HepG2 (cell line): ENCODE measurements at regions not wholly inside any gene's neighbourhood (a gene's known extent, or its start where the extent isn't known, plus 50 kb on each side); places are given as distances from the start of the nearest gene placed in this dataset.

Experiments used
- ATAC-seq: fragments of 200-7000 bp; cut with Tn5 transposase; 3 replicates; pipeline ENCODE4 v1.9.1; 2020; ENCODE audit warnings: mild to moderate bottlenecking, moderate library complexity
- BruUV-seq: library from RNA; stranded (reverse); fragments of 400-500 nt; replicated peaks from 2 replicates; lab custom pipeline; 2021; lab: Mats Ljungman, UMichigan
- CTCF ChIA-PET: fragments of 300-600 bp; formaldehyde crosslinking; extraction: SDS; loops from one replicate; lab custom pipeline; 2021; ENCODE audit warnings: low total read pairs, inconsistent platforms, low intra/inter-chr PET ratio; lab: Yijun Ruan, JAX
- POLR2A ChIA-PET: fragments of 350-600 bp; sonication (Branson Sonifier 250); formaldehyde crosslinking; loops from one replicate; lab custom pipeline; 2020; ENCODE audit warnings: antibody characterized with exemption, inconsistent platforms; lab: Yijun Ruan, JAX
- DNase-seq: peaks from one replicate; pipeline ENCODE4 v3.0.0-alpha.2; 2015; ENCODE audit warnings: low spot score
- FAIRE-seq: peaks from 3 replicates; lab custom pipeline; 2011; peaks lifted over from hg19 to GRCh38; lab: Jason Lieb, UNC
- H2AFZ ChIP-seq: one replicate; pipeline ENCODE4 v1.6.1; 2011; ENCODE audit warnings: low read length, inconsistent platforms
- H3K27ac ChIP-seq: fragments of 300-600 bp; 3 replicates; pipeline ENCODE4 v1.8.0; 2011; ENCODE audit warnings: mixed run types, mild to moderate bottlenecking, mixed read lengths, low read length, inconsistent platforms; ENCODE audit not compliant: insufficient read depth; ENCODE audit errors: extremely low read length
- H3K27me3 ChIP-seq, 2 experiments: fragments of 200-600 bp in 1 of 2; 2 replicates in 1 of 2; 3 replicates in 1 of 2; pipeline versions ENCODE4 v1.6.0 to v1.8.0; 2011; ENCODE audit warnings: low read length in 2 of 2, mild to moderate bottlenecking in 2 of 2, moderate library complexity in 2 of 2, inconsistent platforms in 1 of 2; ENCODE audit not compliant: insufficient read depth in 2 of 2, control insufficient read depth in 1 of 2
- H3K36me3 ChIP-seq, 2 experiments: fragments of 200-600 bp in 1 of 2; replicated peaks in 1 of 2; 2 replicates in 1 of 2; 3 replicates in 1 of 2; pipeline versions ENCODE4 v1.5.1 to v1.8.0; 2011; ENCODE audit warnings: low read length in 2 of 2, inconsistent platforms in 1 of 2; ENCODE audit not compliant: insufficient read depth in 2 of 2, control insufficient read depth in 1 of 2
- H3K4me1 ChIP-seq: 2 replicates; pipeline ENCODE4 v1.5.1; 2012; ENCODE audit warnings: low read length, inconsistent platforms; ENCODE audit not compliant: insufficient read depth
- H3K4me2 ChIP-seq: 2 replicates; pipeline ENCODE4 v1.6.0; 2011; ENCODE audit warnings: low read depth, low read length, inconsistent platforms
- H3K4me3 ChIP-seq, 3 experiments: fragments of 200-600 bp in 1 of 3; sonication (generic), shearing (Covaris generic) in 1 of 3; replicated peaks in 1 of 3; 2 replicates each; pipeline ENCODE4 v1.5.1; 2011 to 2016; ENCODE audit warnings: low read length in 3 of 3, inconsistent platforms in 2 of 3, low read depth in 2 of 3, mild to moderate bottlenecking in 2 of 3, control low read depth in 1 of 3, mixed read lengths in 1 of 3; ENCODE audit not compliant: insufficient read depth in 1 of 3
- H3K79me2 ChIP-seq: one replicate; pipeline ENCODE4 v1.6.1; 2011; ENCODE audit warnings: low read length, inconsistent platforms; ENCODE audit not compliant: insufficient read depth
- H3K9ac ChIP-seq: 2 replicates; pipeline ENCODE4 v1.6.0; 2011; ENCODE audit warnings: mild to moderate bottlenecking, low read depth, low read length, inconsistent platforms; ENCODE audit not compliant: insufficient read depth
- H3K9me3 ChIP-seq: 2 replicates; pipeline ENCODE4 v1.5.1; 2012; ENCODE audit warnings: mild to moderate bottlenecking, low read length
- H4K20me1 ChIP-seq: 2 replicates; pipeline ENCODE4 v1.6.0; 2011; ENCODE audit warnings: inconsistent platforms, mild to moderate bottlenecking, low read length, moderate library complexity; ENCODE audit not compliant: insufficient read depth
- ATF7-NPFF ChIP-seq: sonication (generic); formaldehyde crosslinking; IDR thresholded peaks from 2 replicates; pipeline ENCODE4 v1.8.1; 2023; ENCODE audit warnings: mild to moderate bottlenecking, low read depth, missing genetic modification reagents, moderate library complexity
- EP300 ChIP-seq, 3 experiments: sonication (generic) in 1 of 3; formaldehyde crosslinking in 1 of 3; IDR thresholded peaks; 2 replicates each; pipeline versions ENCODE4 v1.5.1 to v1.6.1; 2011 to 2020; ENCODE audit warnings: low read depth in 2 of 3, low read length in 2 of 3, borderline replicate concordance in 1 of 3, improper control_type of control experiment in 1 of 3, mild to moderate bottlenecking in 1 of 3, missing genetic modification reagents in 1 of 3, moderate library complexity in 1 of 3
- FOXA3 ChIP-seq: IDR thresholded peaks from 2 replicates; pipeline ENCODE4 v1.6.1; 2016; ENCODE audit warnings: missing genetic modification reagents, missing compliant biosample characterization
- IRX3 ChIP-seq: sonication (generic); formaldehyde crosslinking; IDR thresholded peaks from 2 replicates; pipeline ENCODE4 v1.8.1; 2023; ENCODE audit warnings: mild to moderate bottlenecking, low read depth, missing genetic modification reagents, borderline replicate concordance
- KLF13 ChIP-seq: sonication (generic); formaldehyde crosslinking; IDR thresholded peaks from 2 replicates; pipeline ENCODE4 v1.4.0; 2020; ENCODE audit warnings: mild to moderate bottlenecking, missing genetic modification reagents
- RARG ChIP-seq: sonication (generic); formaldehyde crosslinking; IDR thresholded peaks from 2 replicates; pipeline ENCODE4 v1.4.0; 2020; ENCODE audit warnings: low read depth, mild to moderate bottlenecking, missing genetic modification reagents
- SP5 ChIP-seq: IDR thresholded peaks from 2 replicates; pipeline ENCODE4 v1.6.1; 2016; ENCODE audit warnings: low read depth, borderline replicate concordance
- ZNF430 ChIP-seq: sonication (generic); formaldehyde crosslinking; IDR thresholded peaks from 2 replicates; pipeline ENCODE4 v1.9.0; 2021; ENCODE audit warnings: mild to moderate bottlenecking, missing genetic modification reagents
- WGBS: methylation state at CpG from one replicate; pipeline ENCODE4 v1.1.6; 2017; ENCODE audit warnings: low lambda C conversion rate; 5-methylcytosine and 5-hydroxymethylcytosine counted together
- in situ Hi-C: cut with HindIII; loops from 2 replicates; pipeline ENCODE4 v1.10.0; 2017; ENCODE audit warnings: low pct_unique_long_range_greater_than_20kb; ENCODE audit not compliant: extremely low pct_ligation_motif_present
- intact Hi-C: fragments of 100-400 bp; cut with micrococcal nuclease; formaldehyde crosslinking; loops from one replicate; pipeline ENCODE4 v1.10.0; 2022; ENCODE audit not compliant: unreplicated experiment
- TF ChIP-seq, protein P1 (sequence below): IDR thresholded peaks from 2 replicates; pipeline ENCODE4 v1.6.1; 2018; ENCODE audit warnings: missing genetic modification reagents
- TF ChIP-seq, protein P2 (sequence below): IDR thresholded peaks from 2 replicates; pipeline ENCODE4 v1.4.0; 2020; ENCODE audit warnings: mild to moderate bottlenecking, missing genetic modification reagents
- TF ChIP-seq, protein P3 (sequence below): IDR thresholded peaks from 2 replicates; pipeline ENCODE4 v1.6.1; 2016; ENCODE audit warnings: missing compliant biosample characterization, missing genetic modification reagents, borderline replicate concordance
- TF ChIP-seq, protein P4 (sequence below): IDR thresholded peaks from 2 replicates; pipeline ENCODE4 v1.6.1; 2012; ENCODE audit warnings: inconsistent platforms
- TF ChIP-seq, protein P5 (sequence below): sonication (generic); formaldehyde crosslinking; IDR thresholded peaks from 2 replicates; pipeline ENCODE4 v1.5.0; 2020; ENCODE audit warnings: mild to moderate bottlenecking, missing genetic modification reagents
- TF ChIP-seq, protein P6 (sequence below): sonication (generic); formaldehyde crosslinking; IDR thresholded peaks from 2 replicates; pipeline ENCODE4 v1.5.1; 2020; ENCODE audit warnings: missing genetic modification reagents, mild to moderate bottlenecking, borderline replicate concordance

DNA sequence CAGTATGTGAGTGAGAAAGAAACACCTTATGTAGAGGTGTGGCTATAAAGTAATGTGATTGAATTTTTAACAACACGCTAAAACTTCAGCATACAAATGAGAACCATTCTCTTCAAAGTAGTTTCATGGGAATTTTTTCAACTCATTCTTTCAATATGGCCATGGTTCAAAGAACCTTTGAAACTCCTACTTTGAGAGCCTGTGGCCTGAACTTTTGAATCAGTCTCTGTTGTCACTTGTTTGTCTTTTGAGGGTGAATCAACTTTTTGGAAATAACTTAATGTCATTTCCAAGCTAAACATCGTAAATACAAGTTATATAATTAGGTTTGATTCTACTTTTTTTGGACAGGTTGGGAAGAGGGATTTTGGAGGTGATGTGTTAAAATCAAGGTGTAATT is 49.9 kb upstream of the CASK start:
- Histone ChIP-seq H3K4me2 (no peak overlapping the region), H3K4me1 (no peaks in the 10 kb centered on the region), H3K27me3 (no peaks in the 10 kb centered on the region), H3K27ac (no peak overlapping the region), H3K9ac (no peak overlapping the region), H3K79me2 (no peaks in the 10 kb centered on the region), H3K4me3 (no peak overlapping the region), H3K36me3 (no peaks in the 10 kb centered on the region), H3K9me3 (no peaks in the 10 kb centered on the region), H2AFZ (no peak overlapping the region), H4K20me1 (no peaks in the 10 kb centered on the region)
- POLR2A ChIA-PET, result no interaction called here
- ATAC-seq (no peak), FAIRE-seq (no peak), DNase-seq (no peak)
- in situ Hi-C loops, result no loop called here
- intact Hi-C loops, result no loop called here
- CTCF ChIA-PET, result no interaction called here
- 6% methylated on average over 2 of the region's 2 CpGs for WGBS
- no TSS peak for BruUV-seq
- TF ChIP-seq, protein P1, sequence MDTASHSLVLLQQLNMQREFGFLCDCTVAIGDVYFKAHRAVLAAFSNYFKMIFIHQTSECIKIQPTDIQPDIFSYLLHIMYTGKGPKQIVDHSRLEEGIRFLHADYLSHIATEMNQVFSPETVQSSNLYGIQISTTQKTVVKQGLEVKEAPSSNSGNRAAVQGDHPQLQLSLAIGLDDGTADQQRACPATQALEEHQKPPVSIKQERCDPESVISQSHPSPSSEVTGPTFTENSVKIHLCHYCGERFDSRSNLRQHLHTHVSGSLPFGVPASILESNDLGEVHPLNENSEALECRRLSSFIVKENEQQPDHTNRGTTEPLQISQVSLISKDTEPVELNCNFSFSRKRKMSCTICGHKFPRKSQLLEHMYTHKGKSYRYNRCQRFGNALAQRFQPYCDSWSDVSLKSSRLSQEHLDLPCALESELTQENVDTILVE, result no peak
- no peak for TF ChIP-seq FOXA3 (CRISPR knock-in tag)
- TF ChIP-seq, protein P2, sequence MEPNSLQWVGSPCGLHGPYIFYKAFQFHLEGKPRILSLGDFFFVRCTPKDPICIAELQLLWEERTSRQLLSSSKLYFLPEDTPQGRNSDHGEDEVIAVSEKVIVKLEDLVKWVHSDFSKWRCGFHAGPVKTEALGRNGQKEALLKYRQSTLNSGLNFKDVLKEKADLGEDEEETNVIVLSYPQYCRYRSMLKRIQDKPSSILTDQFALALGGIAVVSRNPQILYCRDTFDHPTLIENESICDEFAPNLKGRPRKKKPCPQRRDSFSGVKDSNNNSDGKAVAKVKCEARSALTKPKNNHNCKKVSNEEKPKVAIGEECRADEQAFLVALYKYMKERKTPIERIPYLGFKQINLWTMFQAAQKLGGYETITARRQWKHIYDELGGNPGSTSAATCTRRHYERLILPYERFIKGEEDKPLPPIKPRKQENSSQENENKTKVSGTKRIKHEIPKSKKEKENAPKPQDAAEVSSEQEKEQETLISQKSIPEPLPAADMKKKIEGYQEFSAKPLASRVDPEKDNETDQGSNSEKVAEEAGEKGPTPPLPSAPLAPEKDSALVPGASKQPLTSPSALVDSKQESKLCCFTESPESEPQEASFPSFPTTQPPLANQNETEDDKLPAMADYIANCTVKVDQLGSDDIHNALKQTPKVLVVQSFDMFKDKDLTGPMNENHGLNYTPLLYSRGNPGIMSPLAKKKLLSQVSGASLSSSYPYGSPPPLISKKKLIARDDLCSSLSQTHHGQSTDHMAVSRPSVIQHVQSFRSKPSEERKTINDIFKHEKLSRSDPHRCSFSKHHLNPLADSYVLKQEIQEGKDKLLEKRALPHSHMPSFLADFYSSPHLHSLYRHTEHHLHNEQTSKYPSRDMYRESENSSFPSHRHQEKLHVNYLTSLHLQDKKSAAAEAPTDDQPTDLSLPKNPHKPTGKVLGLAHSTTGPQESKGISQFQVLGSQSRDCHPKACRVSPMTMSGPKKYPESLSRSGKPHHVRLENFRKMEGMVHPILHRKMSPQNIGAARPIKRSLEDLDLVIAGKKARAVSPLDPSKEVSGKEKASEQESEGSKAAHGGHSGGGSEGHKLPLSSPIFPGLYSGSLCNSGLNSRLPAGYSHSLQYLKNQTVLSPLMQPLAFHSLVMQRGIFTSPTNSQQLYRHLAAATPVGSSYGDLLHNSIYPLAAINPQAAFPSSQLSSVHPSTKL (CRISPR knock-in tag), result no peak
- TF ChIP-seq IRX3 (CRISPR knock-in tag), result no peak
- no peak for TF ChIP-seq EP300 (IDR thresholded peaks at IDR 0.05; ENCODE audit: low read depth in 2 of 2, low read length in 2 of 2)
- no peak for TF ChIP-seq EP300 (CRISPR knock-in tag; IDR thresholded peaks at IDR 0.05; ENCODE audit: borderline replicate concordance)
- TF ChIP-seq, protein P3, sequence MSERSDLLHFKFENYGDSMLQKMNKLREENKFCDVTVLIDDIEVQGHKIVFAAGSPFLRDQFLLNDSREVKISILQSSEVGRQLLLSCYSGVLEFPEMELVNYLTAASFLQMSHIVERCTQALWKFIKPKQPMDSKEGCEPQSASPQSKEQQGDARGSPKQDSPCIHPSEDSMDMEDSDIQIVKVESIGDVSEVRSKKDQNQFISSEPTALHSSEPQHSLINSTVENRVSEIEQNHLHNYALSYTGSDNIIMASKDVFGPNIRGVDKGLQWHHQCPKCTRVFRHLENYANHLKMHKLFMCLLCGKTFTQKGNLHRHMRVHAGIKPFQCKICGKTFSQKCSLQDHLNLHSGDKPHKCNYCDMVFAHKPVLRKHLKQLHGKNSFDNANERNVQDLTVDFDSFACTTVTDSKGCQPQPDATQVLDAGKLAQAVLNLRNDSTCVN (CRISPR knock-in tag), result no peak
- TF ChIP-seq SP5, result no peak
- TF ChIP-seq, protein P4, sequence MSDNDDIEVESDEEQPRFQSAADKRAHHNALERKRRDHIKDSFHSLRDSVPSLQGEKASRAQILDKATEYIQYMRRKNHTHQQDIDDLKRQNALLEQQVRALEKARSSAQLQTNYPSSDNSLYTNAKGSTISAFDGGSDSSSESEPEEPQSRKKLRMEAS, result no peak
- TF ChIP-seq, protein P5, sequence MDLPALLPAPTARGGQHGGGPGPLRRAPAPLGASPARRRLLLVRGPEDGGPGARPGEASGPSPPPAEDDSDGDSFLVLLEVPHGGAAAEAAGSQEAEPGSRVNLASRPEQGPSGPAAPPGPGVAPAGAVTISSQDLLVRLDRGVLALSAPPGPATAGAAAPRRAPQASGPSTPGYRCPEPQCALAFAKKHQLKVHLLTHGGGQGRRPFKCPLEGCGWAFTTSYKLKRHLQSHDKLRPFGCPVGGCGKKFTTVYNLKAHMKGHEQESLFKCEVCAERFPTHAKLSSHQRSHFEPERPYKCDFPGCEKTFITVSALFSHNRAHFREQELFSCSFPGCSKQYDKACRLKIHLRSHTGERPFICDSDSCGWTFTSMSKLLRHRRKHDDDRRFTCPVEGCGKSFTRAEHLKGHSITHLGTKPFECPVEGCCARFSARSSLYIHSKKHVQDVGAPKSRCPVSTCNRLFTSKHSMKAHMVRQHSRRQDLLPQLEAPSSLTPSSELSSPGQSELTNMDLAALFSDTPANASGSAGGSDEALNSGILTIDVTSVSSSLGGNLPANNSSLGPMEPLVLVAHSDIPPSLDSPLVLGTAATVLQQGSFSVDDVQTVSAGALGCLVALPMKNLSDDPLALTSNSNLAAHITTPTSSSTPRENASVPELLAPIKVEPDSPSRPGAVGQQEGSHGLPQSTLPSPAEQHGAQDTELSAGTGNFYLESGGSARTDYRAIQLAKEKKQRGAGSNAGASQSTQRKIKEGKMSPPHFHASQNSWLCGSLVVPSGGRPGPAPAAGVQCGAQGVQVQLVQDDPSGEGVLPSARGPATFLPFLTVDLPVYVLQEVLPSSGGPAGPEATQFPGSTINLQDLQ, result no peak
- TF ChIP-seq ATF7-NPFF (CRISPR knock-in tag), result no peak
- TF ChIP-seq ZNF430 (CRISPR knock-in tag), result no peak
- TF ChIP-seq RARG (CRISPR knock-in tag), result no peak
- TF ChIP-seq, protein P6, sequence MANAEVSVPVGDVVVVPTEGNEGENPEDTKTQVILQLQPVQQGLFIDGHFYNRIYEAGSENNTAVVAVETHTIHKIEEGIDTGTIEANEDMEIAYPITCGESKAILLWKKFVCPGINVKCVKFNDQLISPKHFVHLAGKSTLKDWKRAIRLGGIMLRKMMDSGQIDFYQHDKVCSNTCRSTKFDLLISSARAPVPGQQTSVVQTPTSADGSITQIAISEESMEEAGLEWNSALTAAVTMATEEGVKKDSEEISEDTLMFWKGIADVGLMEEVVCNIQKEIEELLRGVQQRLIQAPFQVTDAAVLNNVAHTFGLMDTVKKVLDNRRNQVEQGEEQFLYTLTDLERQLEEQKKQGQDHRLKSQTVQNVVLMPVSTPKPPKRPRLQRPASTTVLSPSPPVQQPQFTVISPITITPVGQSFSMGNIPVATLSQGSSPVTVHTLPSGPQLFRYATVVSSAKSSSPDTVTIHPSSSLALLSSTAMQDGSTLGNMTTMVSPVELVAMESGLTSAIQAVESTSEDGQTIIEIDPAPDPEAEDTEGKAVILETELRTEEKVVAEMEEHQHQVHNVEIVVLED (CRISPR knock-in tag), result no peak
- no peak for TF ChIP-seq KLF13 (CRISPR knock-in tag)
